ENCODE measurements at regions not wholly inside any gene's neighbourhood (a gene's known extent, or its start where the extent isn't known, plus 50 kb on each side); places are given as distances from the start of the nearest gene placed in this dataset.

DNA sequence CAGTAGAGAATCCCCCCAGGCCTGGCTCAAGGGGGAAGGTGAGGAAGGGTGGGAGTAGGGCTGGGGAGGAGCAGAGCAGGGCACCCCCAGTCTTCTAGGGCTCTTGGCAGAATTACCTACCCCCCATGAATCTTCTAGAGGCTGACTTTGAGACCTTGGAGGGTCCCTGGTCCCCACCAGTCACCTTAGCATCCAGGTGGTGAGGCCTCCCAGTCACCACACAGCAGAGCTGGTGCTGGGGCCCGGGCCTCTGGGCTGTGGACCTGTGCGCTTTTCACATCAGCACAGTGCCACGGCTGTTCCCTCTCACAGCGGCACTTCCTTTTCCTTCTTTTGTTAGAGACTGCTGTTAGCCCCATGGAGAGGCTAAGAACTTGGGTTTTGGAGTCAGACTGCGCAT lies 148.6 kb upstream of the PITX1 start:
- TF ChIP-seq, protein P1, sequence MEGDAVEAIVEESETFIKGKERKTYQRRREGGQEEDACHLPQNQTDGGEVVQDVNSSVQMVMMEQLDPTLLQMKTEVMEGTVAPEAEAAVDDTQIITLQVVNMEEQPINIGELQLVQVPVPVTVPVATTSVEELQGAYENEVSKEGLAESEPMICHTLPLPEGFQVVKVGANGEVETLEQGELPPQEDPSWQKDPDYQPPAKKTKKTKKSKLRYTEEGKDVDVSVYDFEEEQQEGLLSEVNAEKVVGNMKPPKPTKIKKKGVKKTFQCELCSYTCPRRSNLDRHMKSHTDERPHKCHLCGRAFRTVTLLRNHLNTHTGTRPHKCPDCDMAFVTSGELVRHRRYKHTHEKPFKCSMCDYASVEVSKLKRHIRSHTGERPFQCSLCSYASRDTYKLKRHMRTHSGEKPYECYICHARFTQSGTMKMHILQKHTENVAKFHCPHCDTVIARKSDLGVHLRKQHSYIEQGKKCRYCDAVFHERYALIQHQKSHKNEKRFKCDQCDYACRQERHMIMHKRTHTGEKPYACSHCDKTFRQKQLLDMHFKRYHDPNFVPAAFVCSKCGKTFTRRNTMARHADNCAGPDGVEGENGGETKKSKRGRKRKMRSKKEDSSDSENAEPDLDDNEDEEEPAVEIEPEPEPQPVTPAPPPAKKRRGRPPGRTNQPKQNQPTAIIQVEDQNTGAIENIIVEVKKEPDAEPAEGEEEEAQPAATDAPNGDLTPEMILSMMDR (IDR thresholded peaks at IDR 0.05; ENCODE audit: low read depth, low read length, missing input control): no peak
- TF ChIP-seq RXRA (IDR thresholded peaks at IDR 0.05) (no peak), GABPA (IDR thresholded peaks at IDR 0.05 in 1 of 2, conservative IDR thresholded peaks at IDR 0.05 in 1 of 2) (no peak), YY1 (IDR thresholded peaks at IDR 0.05) (no peak), EGR1 (IDR thresholded peaks at IDR 0.05; ENCODE audit: low read depth in 2 of 2) (no peak), TAF1 (conservative IDR thresholded peaks at IDR 0.05) (no peak), RAD21 (IDR thresholded peaks at IDR 0.05) (no peak), FOXA1 (IDR thresholded peaks at IDR 0.05) (no peak), JUND (IDR thresholded peaks at IDR 0.05) (no peak)
- TF ChIP-seq, protein P2, sequence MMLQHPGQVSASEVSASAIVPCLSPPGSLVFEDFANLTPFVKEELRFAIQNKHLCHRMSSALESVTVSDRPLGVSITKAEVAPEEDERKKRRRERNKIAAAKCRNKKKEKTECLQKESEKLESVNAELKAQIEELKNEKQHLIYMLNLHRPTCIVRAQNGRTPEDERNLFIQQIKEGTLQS (IDR thresholded peaks at IDR 0.05): no peak
- TF ChIP-seq, protein P3, sequence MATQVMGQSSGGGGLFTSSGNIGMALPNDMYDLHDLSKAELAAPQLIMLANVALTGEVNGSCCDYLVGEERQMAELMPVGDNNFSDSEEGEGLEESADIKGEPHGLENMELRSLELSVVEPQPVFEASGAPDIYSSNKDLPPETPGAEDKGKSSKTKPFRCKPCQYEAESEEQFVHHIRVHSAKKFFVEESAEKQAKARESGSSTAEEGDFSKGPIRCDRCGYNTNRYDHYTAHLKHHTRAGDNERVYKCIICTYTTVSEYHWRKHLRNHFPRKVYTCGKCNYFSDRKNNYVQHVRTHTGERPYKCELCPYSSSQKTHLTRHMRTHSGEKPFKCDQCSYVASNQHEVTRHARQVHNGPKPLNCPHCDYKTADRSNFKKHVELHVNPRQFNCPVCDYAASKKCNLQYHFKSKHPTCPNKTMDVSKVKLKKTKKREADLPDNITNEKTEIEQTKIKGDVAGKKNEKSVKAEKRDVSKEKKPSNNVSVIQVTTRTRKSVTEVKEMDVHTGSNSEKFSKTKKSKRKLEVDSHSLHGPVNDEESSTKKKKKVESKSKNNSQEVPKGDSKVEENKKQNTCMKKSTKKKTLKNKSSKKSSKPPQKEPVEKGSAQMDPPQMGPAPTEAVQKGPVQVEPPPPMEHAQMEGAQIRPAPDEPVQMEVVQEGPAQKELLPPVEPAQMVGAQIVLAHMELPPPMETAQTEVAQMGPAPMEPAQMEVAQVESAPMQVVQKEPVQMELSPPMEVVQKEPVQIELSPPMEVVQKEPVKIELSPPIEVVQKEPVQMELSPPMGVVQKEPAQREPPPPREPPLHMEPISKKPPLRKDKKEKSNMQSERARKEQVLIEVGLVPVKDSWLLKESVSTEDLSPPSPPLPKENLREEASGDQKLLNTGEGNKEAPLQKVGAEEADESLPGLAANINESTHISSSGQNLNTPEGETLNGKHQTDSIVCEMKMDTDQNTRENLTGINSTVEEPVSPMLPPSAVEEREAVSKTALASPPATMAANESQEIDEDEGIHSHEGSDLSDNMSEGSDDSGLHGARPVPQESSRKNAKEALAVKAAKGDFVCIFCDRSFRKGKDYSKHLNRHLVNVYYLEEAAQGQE (IDR thresholded peaks at IDR 0.05): no peak
- TF ChIP-seq, protein P4, sequence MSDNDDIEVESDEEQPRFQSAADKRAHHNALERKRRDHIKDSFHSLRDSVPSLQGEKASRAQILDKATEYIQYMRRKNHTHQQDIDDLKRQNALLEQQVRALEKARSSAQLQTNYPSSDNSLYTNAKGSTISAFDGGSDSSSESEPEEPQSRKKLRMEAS (IDR thresholded peaks at IDR 0.05): no peak
- TF ChIP-seq, protein P5, sequence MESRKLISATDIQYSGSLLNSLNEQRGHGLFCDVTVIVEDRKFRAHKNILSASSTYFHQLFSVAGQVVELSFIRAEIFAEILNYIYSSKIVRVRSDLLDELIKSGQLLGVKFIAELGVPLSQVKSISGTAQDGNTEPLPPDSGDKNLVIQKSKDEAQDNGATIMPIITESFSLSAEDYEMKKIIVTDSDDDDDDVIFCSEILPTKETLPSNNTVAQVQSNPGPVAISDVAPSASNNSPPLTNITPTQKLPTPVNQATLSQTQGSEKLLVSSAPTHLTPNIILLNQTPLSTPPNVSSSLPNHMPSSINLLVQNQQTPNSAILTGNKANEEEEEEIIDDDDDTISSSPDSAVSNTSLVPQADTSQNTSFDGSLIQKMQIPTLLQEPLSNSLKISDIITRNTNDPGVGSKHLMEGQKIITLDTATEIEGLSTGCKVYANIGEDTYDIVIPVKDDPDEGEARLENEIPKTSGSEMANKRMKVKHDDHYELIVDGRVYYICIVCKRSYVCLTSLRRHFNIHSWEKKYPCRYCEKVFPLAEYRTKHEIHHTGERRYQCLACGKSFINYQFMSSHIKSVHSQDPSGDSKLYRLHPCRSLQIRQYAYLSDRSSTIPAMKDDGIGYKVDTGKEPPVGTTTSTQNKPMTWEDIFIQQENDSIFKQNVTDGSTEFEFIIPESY (IDR thresholded peaks at IDR 0.05): no peak

Data from liver (tissue), 3 donors.